Mucosa of descending colon (tissue), 3 donors: ENCODE measurements at regions not wholly inside any gene's neighbourhood (a gene's known extent, or its start where the extent isn't known, plus 50 kb on each side); places are given as distances from the start of the nearest gene placed in this dataset.
"Not testable (repeated sequence)": the region's sequence is repeated elsewhere in the genome, so short reads cannot be mapped to it uniquely, and the experiment has no call there.

ENCODE experiments used
- ATAC-seq: fragments of 200-7000 bp; cut with Tn5 transposase; one replicate; pipeline ENCODE4 v1.9.1; 2020; ENCODE audit warnings: mild to moderate bottlenecking, moderate library complexity
- DNase-seq, 3 donors: peaks; one replicate each; pipeline ENCODE4 v3.0.0-alpha.2; 2020
- H3K36me3 ChIP-seq: fragments of 200-600 bp; one replicate; pipeline ENCODE4 v1.8.0; 2021; ENCODE audit warnings: low read depth, mild to moderate bottlenecking
- H3K4me1 ChIP-seq: fragments of 200-600 bp; one replicate; pipeline ENCODE4 v1.8.0; 2021; ENCODE audit warnings: low read depth, mild to moderate bottlenecking
- H3K4me3 ChIP-seq: fragments of 200-600 bp; one replicate; pipeline ENCODE4 v1.8.0; 2021; ENCODE audit warnings: mild to moderate bottlenecking
- H3K9me3 ChIP-seq: fragments of 200-600 bp; one replicate; pipeline ENCODE4 v1.8.0; 2021; ENCODE audit warnings: mild to moderate bottlenecking
- intact Hi-C, 2 donors: fragments of 100-400 bp; cut with DNase I in 1 of 2; cut with micrococcal nuclease in 1 of 2; formaldehyde crosslinking; loops; one replicate each; pipeline versions ENCODE4 v1.11.0 to v1.11.1; 2022; cut with DNase I, micrococcal nuclease
- TF ChIP-seq, protein P1 (sequence below): fragments of 200-600 bp; IDR thresholded peaks from one replicate; pipeline ENCODE4 v1.8.0; 2022; ENCODE audit warnings: antibody characterized with exemption, mild to moderate bottlenecking
- donor health status: DM: no; HTN: no; CAD: no; lungs with moderate emphysema.
- donor health status: DM: no; HTN: no; CAD: no.
- donor health status: DM: no; HTN: yes; CAD: no.

DNA sequence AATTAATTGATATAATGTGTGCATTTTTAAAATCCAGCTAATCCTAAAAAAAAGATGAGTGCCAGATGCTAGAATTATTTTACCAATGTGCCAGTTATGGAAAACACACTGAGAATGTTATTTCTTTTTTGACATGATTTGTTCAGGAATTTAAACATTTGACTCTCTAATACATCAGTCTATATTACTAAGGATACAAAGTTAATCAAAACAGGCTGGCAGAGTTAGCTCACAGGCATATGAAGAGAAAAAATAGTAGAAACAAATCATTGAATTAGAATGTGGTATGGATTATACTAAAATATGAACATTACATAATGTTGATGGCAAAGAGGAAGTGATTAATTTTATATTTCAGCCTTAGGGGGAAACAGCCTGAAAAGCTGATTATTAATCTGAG lies 368.3 kb upstream of the GJE1 start:
- ATAC-seq (no peak), DNase-seq (no peak)
- Histone ChIP-seq H3K36me3 (no peaks in the 10 kb centered on the region), H3K4me1 (no peaks in the 10 kb centered on the region), H3K4me3 (no peak overlapping the region), H3K9me3 (peaks cover 4% of the 10 kb centered on the region)
- intact Hi-C loops = no loop called here
- TF ChIP-seq, protein P1, sequence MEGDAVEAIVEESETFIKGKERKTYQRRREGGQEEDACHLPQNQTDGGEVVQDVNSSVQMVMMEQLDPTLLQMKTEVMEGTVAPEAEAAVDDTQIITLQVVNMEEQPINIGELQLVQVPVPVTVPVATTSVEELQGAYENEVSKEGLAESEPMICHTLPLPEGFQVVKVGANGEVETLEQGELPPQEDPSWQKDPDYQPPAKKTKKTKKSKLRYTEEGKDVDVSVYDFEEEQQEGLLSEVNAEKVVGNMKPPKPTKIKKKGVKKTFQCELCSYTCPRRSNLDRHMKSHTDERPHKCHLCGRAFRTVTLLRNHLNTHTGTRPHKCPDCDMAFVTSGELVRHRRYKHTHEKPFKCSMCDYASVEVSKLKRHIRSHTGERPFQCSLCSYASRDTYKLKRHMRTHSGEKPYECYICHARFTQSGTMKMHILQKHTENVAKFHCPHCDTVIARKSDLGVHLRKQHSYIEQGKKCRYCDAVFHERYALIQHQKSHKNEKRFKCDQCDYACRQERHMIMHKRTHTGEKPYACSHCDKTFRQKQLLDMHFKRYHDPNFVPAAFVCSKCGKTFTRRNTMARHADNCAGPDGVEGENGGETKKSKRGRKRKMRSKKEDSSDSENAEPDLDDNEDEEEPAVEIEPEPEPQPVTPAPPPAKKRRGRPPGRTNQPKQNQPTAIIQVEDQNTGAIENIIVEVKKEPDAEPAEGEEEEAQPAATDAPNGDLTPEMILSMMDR = no peak

DNA sequence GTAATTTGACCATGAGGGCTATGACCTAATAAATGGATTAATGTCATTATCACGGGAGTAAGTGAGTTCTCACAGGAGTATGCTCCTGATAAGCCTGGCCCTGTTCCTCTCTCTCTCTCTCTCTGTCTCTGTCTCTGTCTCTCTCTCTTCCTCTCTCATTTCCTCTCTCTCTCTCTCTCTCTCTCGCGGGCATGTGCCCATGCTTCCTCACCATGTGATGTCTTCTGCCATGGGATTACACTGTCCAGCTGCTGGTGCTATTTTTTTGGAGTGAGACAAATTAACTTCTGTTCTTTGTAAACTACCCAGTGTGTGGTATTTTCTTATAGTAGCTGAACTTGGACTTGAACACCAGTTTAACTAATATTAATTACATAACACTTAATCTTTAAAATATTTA lies 374.3 kb upstream of the GJE1 start:
- intact Hi-C loops = no loop called here
- no peaks in the 10 kb centered on the region for H3K4me1 ChIP-seq
- TF ChIP-seq, protein P1 = no peak
- no peaks in the 10 kb centered on the region for H3K36me3 ChIP-seq
- ATAC-seq (no peak), DNase-seq (no peak)
- no peak overlapping the region for H3K4me3 ChIP-seq
- peaks cover 5% of the 10 kb centered on the region for H3K9me3 ChIP-seq

DNA sequence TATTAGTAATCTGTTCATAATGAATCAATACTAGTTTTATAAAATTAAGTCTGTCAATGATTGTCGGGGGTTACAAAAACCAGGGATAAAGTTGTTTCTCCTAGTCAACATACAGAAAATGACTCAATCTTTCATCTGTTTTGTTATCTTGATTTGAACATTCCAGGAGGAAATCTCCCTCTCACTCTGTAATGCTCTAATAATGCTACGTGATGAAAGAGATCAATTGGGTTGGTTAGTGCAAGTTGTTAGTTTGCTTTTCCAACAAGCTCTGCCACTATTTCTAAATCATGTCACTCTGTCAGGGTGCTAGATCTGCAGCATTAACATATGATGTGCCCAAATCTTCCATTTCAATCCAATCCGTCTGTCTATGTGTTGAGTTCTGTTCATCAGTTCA lies 379.5 kb upstream of the GJE1 start:
- H3K9me3 ChIP-seq = peaks cover 7% of the 10 kb centered on the region
- DNase-seq (no peak), ATAC-seq (no peak)
- no peaks in the 10 kb centered on the region for H3K4me1 ChIP-seq
- TF ChIP-seq, protein P1 = no peak
- intact Hi-C loops = no loop called here
- H3K4me3 ChIP-seq = no peak overlapping the region
- no peaks in the 10 kb centered on the region for H3K36me3 ChIP-seq

GRCh38 chr6:141752677-141753076 lies 380.0 kb upstream of the GJE1 start:
- no peak for ATAC-seq
- intact Hi-C loops = no loop called here

DNA sequence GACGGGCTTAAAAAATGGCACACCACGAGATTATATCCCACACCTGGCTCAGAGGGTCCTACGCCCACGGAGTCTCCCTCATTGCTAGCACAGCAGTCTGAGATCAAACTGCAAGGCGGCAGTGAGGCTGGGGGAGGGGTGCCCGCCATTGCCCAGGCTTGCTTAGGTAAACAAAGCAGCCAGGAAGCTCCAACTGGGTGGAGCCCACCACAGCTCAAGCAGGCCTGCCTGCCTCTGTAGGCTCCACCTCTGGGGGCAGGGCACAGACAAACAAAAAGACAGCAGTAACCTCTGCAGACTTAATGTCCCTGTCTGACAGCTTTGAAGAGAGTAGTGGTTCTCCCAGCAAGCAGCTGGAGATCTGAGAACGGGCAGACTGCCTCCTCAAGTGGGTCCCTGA lies 386.4 kb upstream of the GJE1 start:
- ATAC-seq, H3K4me1 ChIP-seq, H3K36me3 ChIP-seq, H3K4me3 ChIP-seq, intact Hi-C loops, H3K9me3 ChIP-seq, DNase-seq: not testable (repeated sequence)

More at GRCh38 chr6:141752677-141753076, 380.0 kb upstream of the GJE1 start:
- no peak for DNase-seq
- no peaks in the 10 kb centered on the region for H3K36me3 ChIP-seq
- no peaks in the 10 kb centered on the region for H3K4me1 ChIP-seq
- H3K4me3 ChIP-seq = no peak overlapping the region
- peaks cover 7% of the 10 kb centered on the region for H3K9me3 ChIP-seq
- TF ChIP-seq, protein P1 = no peak

DNA sequence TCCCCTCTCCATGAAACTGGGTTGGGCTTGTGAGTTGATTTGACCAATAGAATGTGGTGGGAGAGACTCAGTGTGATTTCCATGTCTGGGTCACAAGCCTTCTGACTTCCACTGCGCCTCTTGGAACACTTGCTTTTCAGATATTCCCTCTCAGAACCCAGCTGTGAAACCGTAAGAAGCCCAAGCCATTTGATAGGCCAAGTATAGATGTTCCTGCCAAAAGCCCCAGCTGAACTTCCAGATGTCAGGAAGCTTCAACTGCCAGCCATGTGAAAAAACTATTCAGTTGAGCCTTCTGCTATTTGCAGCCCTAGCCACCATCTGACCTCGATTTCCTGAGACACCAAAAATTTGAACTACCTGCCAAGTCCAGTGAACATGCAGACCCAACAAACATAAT lies 387.8 kb upstream of the GJE1 start:
- TF ChIP-seq, protein P1 = no peak

More for the DNA sequence above, 387.8 kb upstream of the GJE1 start:
- Histone ChIP-seq H3K36me3 (no peaks in the 10 kb centered on the region), H3K4me3 (no peak overlapping the region), H3K4me1 (no peaks in the 10 kb centered on the region), H3K9me3 (peaks cover 8% of the 10 kb centered on the region)
- intact Hi-C loops = no loop called here
- no peak for ATAC-seq
- DNase-seq = no peak
